PC-3 (cell line): ENCODE measurements at regions not wholly inside any gene's neighbourhood (a gene's known extent, or its start where the extent isn't known, plus 50 kb on each side); places are given as distances from the start of the nearest gene placed in this dataset.

Source experiments
- EZH2 ChIP-seq: fragments of 300-600 bp; sonication (generic); IDR thresholded peaks from one replicate; pipeline ENCODE4 v1.6.1; 2017; ENCODE audit warnings: antibody characterized with exemption, mild to moderate bottlenecking, low read length; ENCODE audit not compliant: unreplicated experiment
- TF ChIP-seq, protein P1 (sequence below): fragments of 300-600 bp; sonication (generic); conservative IDR thresholded peaks from 2 replicates; pipeline ENCODE4 v1.5.1; 2017; ENCODE audit warnings: antibody characterized with exemption, low read depth, mild to moderate bottlenecking, low read length

DNA sequence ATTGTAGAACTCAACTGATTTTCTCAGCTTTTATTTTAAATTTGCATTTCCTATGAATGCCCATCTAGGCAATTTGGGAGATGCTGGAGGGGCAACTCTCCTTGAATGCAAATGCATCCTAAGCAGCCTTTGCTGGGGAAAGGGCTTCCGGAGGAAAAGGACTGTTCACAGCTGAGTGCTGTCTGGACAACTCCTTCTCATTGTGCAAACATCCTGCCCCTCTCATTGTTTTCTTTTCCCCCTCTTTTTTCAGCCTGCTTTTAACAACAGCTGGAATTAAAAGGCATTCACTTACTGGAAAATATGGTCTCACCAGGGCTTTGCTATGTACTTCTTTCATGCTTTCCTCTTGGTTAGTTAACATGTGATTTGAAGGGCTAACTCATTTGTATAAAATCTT lies 397.8 kb downstream of the FUT8 start:
- TF ChIP-seq, protein P1, sequence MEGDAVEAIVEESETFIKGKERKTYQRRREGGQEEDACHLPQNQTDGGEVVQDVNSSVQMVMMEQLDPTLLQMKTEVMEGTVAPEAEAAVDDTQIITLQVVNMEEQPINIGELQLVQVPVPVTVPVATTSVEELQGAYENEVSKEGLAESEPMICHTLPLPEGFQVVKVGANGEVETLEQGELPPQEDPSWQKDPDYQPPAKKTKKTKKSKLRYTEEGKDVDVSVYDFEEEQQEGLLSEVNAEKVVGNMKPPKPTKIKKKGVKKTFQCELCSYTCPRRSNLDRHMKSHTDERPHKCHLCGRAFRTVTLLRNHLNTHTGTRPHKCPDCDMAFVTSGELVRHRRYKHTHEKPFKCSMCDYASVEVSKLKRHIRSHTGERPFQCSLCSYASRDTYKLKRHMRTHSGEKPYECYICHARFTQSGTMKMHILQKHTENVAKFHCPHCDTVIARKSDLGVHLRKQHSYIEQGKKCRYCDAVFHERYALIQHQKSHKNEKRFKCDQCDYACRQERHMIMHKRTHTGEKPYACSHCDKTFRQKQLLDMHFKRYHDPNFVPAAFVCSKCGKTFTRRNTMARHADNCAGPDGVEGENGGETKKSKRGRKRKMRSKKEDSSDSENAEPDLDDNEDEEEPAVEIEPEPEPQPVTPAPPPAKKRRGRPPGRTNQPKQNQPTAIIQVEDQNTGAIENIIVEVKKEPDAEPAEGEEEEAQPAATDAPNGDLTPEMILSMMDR, result no peak
- no peak for TF ChIP-seq EZH2
